GM10248 (cell line): ENCODE measurements at regions not wholly inside any gene's neighbourhood (a gene's known extent, or its start where the extent isn't known, plus 50 kb on each side); places are given as distances from the start of the nearest gene placed in this dataset.
"Not testable (repeated sequence)": the region's sequence is repeated elsewhere in the genome, so short reads cannot be mapped to it uniquely, and the experiment has no call there.

Experiments
- CTCF ChIA-PET: fragments of 300-600 bp; sonication (Branson Sonifier 250); formaldehyde crosslinking; extraction: SDS; loops from one replicate; lab custom pipeline; 2021; ENCODE audit warnings: antibody characterized with exemption; lab: Yijun Ruan, JAX
- POLR2A ChIA-PET: fragments of 350-650 bp; sonication (Branson Sonifier 250); formaldehyde crosslinking; extraction: SDS; loops from one replicate; lab custom pipeline; 2020; ENCODE audit warnings: antibody characterized with exemption; lab: Yijun Ruan, JAX
- DNase-seq: peaks from one replicate; pipeline ENCODE4 v3.0.0; 2012; ENCODE audit errors: extremely low spot score
- TF ChIP-seq, protein P1 (sequence below): IDR thresholded peaks from 2 replicates; pipeline ENCODE4 v1.5.1; 2012; ENCODE audit warnings: mild to moderate bottlenecking, low read depth; ENCODE audit errors: extremely low read depth, missing control alignments, control extremely low read depth

DNA sequence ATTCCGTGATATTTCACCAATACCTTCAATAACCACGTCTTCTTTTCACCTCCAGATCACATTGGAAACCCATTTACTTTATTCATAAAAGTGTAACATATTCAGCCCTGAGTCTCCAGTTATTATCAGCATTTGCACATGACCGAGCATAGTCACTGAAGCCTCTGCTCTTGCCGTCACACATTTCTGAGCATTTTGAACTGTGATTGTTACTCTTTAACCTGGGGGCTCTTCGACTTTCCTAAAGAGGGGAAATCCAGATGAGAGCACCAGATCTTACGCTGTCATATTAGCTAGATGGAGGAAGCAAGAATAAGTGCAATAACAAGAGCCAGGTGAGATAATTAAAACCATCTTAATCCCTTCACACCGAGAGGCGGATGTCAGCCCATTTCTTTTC is 260.0 kb upstream of the NRP1 start:
- ChIA-PET POLR2A (no interaction called here), CTCF (no interaction called here)
- DNase-seq, result no peak
- TF ChIP-seq, protein P1, sequence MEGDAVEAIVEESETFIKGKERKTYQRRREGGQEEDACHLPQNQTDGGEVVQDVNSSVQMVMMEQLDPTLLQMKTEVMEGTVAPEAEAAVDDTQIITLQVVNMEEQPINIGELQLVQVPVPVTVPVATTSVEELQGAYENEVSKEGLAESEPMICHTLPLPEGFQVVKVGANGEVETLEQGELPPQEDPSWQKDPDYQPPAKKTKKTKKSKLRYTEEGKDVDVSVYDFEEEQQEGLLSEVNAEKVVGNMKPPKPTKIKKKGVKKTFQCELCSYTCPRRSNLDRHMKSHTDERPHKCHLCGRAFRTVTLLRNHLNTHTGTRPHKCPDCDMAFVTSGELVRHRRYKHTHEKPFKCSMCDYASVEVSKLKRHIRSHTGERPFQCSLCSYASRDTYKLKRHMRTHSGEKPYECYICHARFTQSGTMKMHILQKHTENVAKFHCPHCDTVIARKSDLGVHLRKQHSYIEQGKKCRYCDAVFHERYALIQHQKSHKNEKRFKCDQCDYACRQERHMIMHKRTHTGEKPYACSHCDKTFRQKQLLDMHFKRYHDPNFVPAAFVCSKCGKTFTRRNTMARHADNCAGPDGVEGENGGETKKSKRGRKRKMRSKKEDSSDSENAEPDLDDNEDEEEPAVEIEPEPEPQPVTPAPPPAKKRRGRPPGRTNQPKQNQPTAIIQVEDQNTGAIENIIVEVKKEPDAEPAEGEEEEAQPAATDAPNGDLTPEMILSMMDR, result no peak

DNA sequence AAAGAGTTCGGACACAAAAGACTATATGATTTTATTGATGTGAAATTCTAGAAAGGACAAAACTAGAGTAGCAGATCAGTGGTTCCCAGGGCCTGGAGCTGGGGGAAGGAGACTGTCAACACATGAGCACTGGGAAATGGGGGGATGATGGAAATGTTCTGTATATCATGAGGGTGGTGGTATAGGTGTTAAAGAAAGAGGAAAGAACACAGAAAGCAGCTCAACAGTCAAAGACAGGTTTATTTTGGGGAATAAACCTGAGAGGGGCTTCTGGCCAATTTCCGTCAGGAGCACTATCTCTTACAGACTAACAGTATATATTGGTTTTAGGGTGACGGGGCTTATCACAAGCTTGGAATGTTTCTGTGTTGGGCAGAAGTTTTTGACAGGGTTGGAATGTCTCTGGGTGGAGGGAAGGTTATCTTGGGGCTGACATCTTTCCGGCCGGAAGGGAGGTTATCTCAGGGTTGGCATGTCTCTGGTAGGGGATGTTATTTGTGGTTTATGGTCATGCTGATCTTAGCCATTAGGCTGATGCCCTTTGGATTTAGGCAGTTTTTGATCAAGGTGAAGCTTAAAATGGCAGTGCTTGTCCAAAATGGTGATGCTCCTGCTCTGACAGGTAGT is 254.6 kb upstream of the NRP1 start:
- POLR2A ChIA-PET, result no interaction called here
- DNase-seq, result no peak
- CTCF ChIA-PET, result no interaction called here
- TF ChIP-seq, protein P1, result no peak

DNA sequence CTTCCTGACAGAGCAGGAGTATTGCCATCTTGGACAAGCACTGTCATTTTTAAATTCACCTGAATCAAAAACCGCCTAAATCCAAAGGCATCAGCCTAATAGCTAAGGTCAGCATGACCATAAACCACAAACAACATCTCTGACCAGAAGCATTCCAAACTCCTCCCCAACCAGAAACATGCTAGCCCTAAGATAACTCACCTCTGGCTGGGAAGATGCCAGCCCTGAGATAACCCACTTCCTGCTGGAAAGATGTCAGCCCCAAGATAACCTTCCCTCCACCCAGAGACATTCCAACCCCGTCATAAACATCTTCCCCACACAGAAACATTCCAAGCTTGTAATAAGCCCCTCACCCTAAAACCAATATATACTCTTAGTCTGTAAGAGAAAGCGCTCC is 250.1 kb upstream of the NRP1 start:
- POLR2A ChIA-PET, DNase-seq: not testable (repeated sequence)
- CTCF ChIA-PET, result interaction anchor here (1.1 kb wide), 1 partner anchor 31 kb away, joined by 3 read pairs; no protein-coding TSS in a partner anchor

DNA sequence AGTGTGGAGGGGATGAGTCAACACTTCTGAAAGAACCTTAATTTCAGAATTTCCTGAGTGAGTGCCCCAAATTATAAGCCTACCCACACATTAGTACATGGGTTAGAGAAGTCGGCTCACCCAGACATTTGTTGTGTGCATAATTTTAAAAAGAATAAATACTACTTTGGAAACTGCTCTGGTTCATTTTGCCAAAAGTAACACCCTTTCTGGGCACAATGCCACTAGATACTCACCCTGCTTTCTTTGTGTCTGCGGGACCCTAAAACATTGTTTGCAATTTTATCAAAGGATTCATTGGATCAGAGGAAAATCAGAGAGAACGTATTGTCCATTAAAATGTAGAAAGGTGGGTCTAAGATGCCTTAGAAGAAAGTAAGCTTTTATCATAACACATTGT is 245.5 kb upstream of the NRP1 start:
- POLR2A ChIA-PET, result no interaction called here
- no peak for DNase-seq
- TF ChIP-seq, protein P1, result no peak
- CTCF ChIA-PET, result no interaction called here

DNA sequence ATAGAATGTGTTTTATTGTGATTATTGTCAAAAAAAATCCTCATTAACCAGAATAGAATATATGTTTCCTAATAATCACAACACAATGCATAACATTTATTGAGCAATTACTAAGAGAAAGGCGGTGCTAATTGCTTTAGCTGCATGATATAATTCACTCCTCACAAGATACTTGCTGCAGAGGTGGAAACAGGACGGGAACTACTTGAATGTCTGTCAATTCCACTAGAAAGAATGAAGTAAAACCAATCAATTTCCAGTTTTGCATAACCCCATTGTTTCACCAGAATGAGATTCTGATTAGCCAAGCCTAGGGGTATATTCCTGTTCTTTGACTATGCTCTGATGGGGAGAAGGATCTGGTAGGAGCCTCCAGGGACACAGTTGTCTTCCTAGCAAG is 239.1 kb upstream of the NRP1 start:
- no peak for DNase-seq
- ChIA-PET POLR2A (no interaction called here), CTCF (no interaction called here)
- TF ChIP-seq, protein P1, result no peak

DNA sequence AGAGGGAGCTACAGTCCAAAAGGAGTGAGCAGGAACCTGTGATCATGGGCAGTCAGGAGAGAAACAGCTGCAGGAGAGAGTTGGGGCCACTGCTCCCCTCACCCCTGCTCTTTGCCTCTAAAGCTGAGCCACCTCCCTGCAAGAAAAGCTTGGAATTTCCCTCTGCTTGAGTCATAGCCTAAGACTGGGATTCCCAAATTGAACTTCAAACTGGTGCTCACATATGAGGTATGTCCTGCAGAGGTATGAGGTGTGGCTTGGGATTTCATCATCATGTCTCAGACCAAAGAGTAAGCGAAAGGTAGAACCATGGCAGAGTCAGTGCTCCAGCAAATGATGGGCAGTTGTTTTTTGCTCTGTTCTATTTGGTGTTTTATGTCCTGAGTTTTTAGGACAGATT is 237.1 kb upstream of the NRP1 start:
- ChIA-PET POLR2A (no interaction called here), CTCF (no interaction called here)
- no peak for DNase-seq
- TF ChIP-seq, protein P1, result no peak

DNA sequence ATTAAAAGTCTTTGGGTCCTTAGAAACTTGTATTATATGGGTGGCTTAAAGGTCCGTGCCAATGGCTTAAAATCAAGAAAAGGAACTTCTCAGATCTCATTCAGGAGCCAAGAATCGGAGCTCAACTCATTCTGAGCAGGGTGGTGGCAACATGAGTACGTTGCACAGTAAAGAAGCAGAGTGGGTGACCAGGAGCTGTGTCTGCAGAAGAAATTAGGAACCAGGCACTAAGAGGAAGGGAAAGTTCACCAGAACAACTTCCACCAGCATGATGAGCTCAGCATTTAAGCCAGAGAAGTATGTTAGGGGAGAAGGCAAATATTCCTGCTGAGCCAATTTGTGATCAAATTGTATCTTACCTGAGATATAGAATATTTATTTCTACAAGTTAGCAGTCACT is 236.0 kb upstream of the NRP1 start:
- CTCF ChIA-PET, result no interaction called here

More for the DNA sequence above, 236.0 kb upstream of the NRP1 start:
- no peak for DNase-seq
- POLR2A ChIA-PET, result no interaction called here
- TF ChIP-seq, protein P1, result no peak
